ENCODE measurements at regions not wholly inside any gene's neighbourhood (a gene's known extent, or its start where the extent isn't known, plus 50 kb on each side); places are given as distances from the start of the nearest gene placed in this dataset.

GRCh38 chr9:30913331-30913730, 1471.1 kb upstream of the ACO1 start:
- Histone ChIP-seq H3K9ac (ENCODE audit: insufficient read depth in 1 of 2, low read depth in 2 of 2, low read length in 2 of 2) (no peak overlapping the region), H3K9me1 (ENCODE audit: control insufficient read depth, insufficient read depth, low read length) (no peaks in the 10 kb centered on the region), H3K36me3 (ENCODE audit: control insufficient read depth, insufficient read depth, low read length) (no peaks in the 10 kb centered on the region), H2AFZ (ENCODE audit: low read depth, low read length) (no peak overlapping the region), H3K79me2 (ENCODE audit: control insufficient read depth, insufficient read depth, low read length) (no peaks in the 10 kb centered on the region), H3K9me3 (replicated peaks; ENCODE audit: control insufficient read depth, insufficient read depth, low read depth, low read length) (no peaks in the 10 kb centered on the region), H3K4me1 (replicated peaks in 1 of 2; ENCODE audit: control insufficient read depth in 2 of 2, insufficient read depth in 2 of 2, low read length in 2 of 2) (no peaks in the 10 kb centered on the region), H3K4me2 (ENCODE audit: insufficient read depth, low read length) (no peak overlapping the region), H3K4me3 (no peak overlapping the region), H4K20me1 (replicated peaks; ENCODE audit: control insufficient read depth, insufficient read depth, low read length) (no peaks in the 10 kb centered on the region), H3K27me3 (ENCODE audit: control insufficient read depth in 2 of 2, insufficient read depth in 2 of 2, low read length in 2 of 2) (no peaks in the 10 kb centered on the region), H3K27ac (ENCODE audit: extremely low read depth, low read depth, low read length) (no peak overlapping the region)
- ATAC-seq (no peak), FAIRE-seq (no peak), DNase-seq (ENCODE audit: extremely low read depth in 1 of 4, low spot score in 3 of 4) (no peak)
- WGBS (ENCODE audit: insufficient coverage, low coverage, missing lambda C conversion rate): no CpG with 5 or more reads among the region's 3 CpGs
- ChIA-PET CTCF (ENCODE audit: low intra/inter-chr PET ratio) (no interaction called here), POLR2A (no interaction called here)
- intact Hi-C loops (cut with micrococcal nuclease): no loop called here
- in situ Hi-C loops (cut with MboI): no loop called here
- no TSS peak for BruUV-seq (replicated peaks)
- TF ChIP-seq MECOM (CRISPR knock-in tag; IDR thresholded peaks at IDR 0.05) (no peak), DMBX1 (CRISPR knock-in tag; IDR thresholded peaks at IDR 0.05; ENCODE audit: borderline replicate concordance) (no peak), CBFB (CRISPR knock-in tag; IDR thresholded peaks at IDR 0.05) (no peak), E2F3 (CRISPR knock-in tag; IDR thresholded peaks at IDR 0.05) (no peak), ZNF639 (CRISPR knock-in tag; conservative IDR thresholded peaks at IDR 0.05 in 1 of 2, IDR thresholded peaks at IDR 0.05 in 1 of 2) (no peak), ZBTB40 (IDR thresholded peaks at IDR 0.05) (no peak), ZBTB40 (CRISPR knock-in tag; IDR thresholded peaks at IDR 0.05) (no peak)

Data from K562 (cell line).